Superior temporal gyrus (tissue), 1 donor: ENCODE measurements at regions not wholly inside any gene's neighbourhood (a gene's known extent, or its start where the extent isn't known, plus 50 kb on each side); places are given as distances from the start of the nearest gene placed in this dataset.

ENCODE experiments used
- DNase-seq: peaks from one replicate; pipeline ENCODE4 v3.0.0-alpha.2; 2016; ENCODE audit errors: extremely low spot score

- DNase-seq = no peak
These were observed 476.8 kb upstream of the CELF4 start for GRCh38 chr18:38042211-38042890.

- DNase-seq = no peak
These were observed 472.6 kb upstream of the CELF4 start for GRCh38 chr18:38038242-38038641.

GRCh38 chr18:38035193-38035592 lies 469.6 kb upstream of the CELF4 start:
- DNase-seq = no peak

GRCh38 chr18:38033282-38033681 lies 467.7 kb upstream of the CELF4 start:
- DNase-seq = no peak

GRCh38 chr18:38032516-38032915 lies 466.9 kb upstream of the CELF4 start:
- DNase-seq = no peak

GRCh38 chr18:38028946-38029345 lies 463.3 kb upstream of the CELF4 start:
- DNase-seq = no peak

- no peak for DNase-seq
These were observed 459.9 kb upstream of the CELF4 start for GRCh38 chr18:38025433-38026038.

- DNase-seq = no peak
These were observed 458.3 kb upstream of the CELF4 start for GRCh38 chr18:38023871-38024270.

GRCh38 chr18:38022234-38022633 lies 456.6 kb upstream of the CELF4 start:
- DNase-seq = no peak

- no peak for DNase-seq
These were observed 453.7 kb upstream of the CELF4 start for GRCh38 chr18:38019292-38019691.

- DNase-seq = peak; percentile 80
These were observed 445.6 kb upstream of the CELF4 start for GRCh38 chr18:38010971-38011857.

- DNase-seq = no peak
These were observed 444.4 kb upstream of the CELF4 start for GRCh38 chr18:38010037-38010436.

GRCh38 chr18:38009320-38009719 lies 443.7 kb upstream of the CELF4 start:
- DNase-seq = no peak

GRCh38 chr18:38007676-38008330 lies 442.2 kb upstream of the CELF4 start:
- no peak for DNase-seq

- no peak for DNase-seq
These were observed 441.4 kb upstream of the CELF4 start for GRCh38 chr18:38007026-38007425.

GRCh38 chr18:38006541-38006940 lies 440.9 kb upstream of the CELF4 start:
- no peak for DNase-seq

- DNase-seq = no peak
These were observed 432.1 kb upstream of the CELF4 start for GRCh38 chr18:37997695-37998094.

GRCh38 chr18:37987901-37988300 lies 422.3 kb upstream of the CELF4 start:
- no peak for DNase-seq

GRCh38 chr18:37986665-37987064 lies 421.1 kb upstream of the CELF4 start:
- no peak for DNase-seq

- no peak for DNase-seq
These were observed 419.5 kb upstream of the CELF4 start for GRCh38 chr18:37985126-37985525.

- DNase-seq = no peak
These were observed 415.0 kb upstream of the CELF4 start for GRCh38 chr18:37980556-37980955.

GRCh38 chr18:37975446-37975845 lies 409.8 kb upstream of the CELF4 start:
- no peak for DNase-seq
